DMS114 treated with DMSO at 0.1 percent for 48 hours (cell line): ENCODE measurements at regions not wholly inside any gene's neighbourhood (a gene's known extent, or its start where the extent isn't known, plus 50 kb on each side); places are given as distances from the start of the nearest gene placed in this dataset.

Experiments
- DNase-seq: peaks from one replicate; lab custom pipeline; 2025; ENCODE audit not compliant: unreplicated experiment; lab: John Stamatoyannopoulos, UW

GRCh38 chr11:106399624-106400023 is 322.2 kb downstream of the AASDHPPT start:
- DNase-seq: no peak

GRCh38 chr11:106400949-106401570 is 323.6 kb downstream of the AASDHPPT start:
- no peak for DNase-seq

- no peak for DNase-seq
These were observed 326.3 kb downstream of the AASDHPPT start for GRCh38 chr11:106403751-106404150.

- DNase-seq: no peak
These were observed 331.8 kb downstream of the AASDHPPT start for GRCh38 chr11:106409222-106409621.

GRCh38 chr11:106409671-106410070 is 332.2 kb downstream of the AASDHPPT start:
- DNase-seq: no peak

- no peak for DNase-seq
These were observed 333.4 kb downstream of the AASDHPPT start for GRCh38 chr11:106410902-106411301.

- DNase-seq: no peak
These were observed 335.8 kb downstream of the AASDHPPT start for GRCh38 chr11:106413222-106413621.

GRCh38 chr11:106415510-106415909 is 338.0 kb downstream of the AASDHPPT start:
- no peak for DNase-seq

GRCh38 chr11:106418791-106419190 is 341.3 kb downstream of the AASDHPPT start:
- DNase-seq: no peak

- DNase-seq: no peak
These were observed 342.7 kb downstream of the AASDHPPT start for GRCh38 chr11:106420048-106420665.

- DNase-seq: no peak
These were observed 343.2 kb downstream of the AASDHPPT start for GRCh38 chr11:106420686-106421085.

GRCh38 chr11:106421676-106422292 is 344.3 kb downstream of the AASDHPPT start:
- DNase-seq: no peak

GRCh38 chr11:106422583-106422982 is 345.1 kb downstream of the AASDHPPT start:
- no peak for DNase-seq

- no peak for DNase-seq
These were observed 346.6 kb downstream of the AASDHPPT start for GRCh38 chr11:106424111-106424510.

- no peak for DNase-seq
These were observed 348.4 kb downstream of the AASDHPPT start for GRCh38 chr11:106425819-106426218.

- DNase-seq: no peak
These were observed 349.2 kb downstream of the AASDHPPT start for GRCh38 chr11:106426696-106427095.

- no peak for DNase-seq
These were observed 350.3 kb downstream of the AASDHPPT start for GRCh38 chr11:106427736-106428135.

- DNase-seq: no peak
These were observed 364.6 kb downstream of the AASDHPPT start for GRCh38 chr11:106442032-106442431.

- DNase-seq: no peak
These were observed 368.8 kb downstream of the AASDHPPT start for GRCh38 chr11:106446302-106446701.

GRCh38 chr11:106446955-106447354 is 369.5 kb downstream of the AASDHPPT start:
- no peak for DNase-seq

- DNase-seq: no peak
These were observed 370.2 kb downstream of the AASDHPPT start for GRCh38 chr11:106447631-106448191.

GRCh38 chr11:106449763-106450162 is 372.3 kb downstream of the AASDHPPT start:
- no peak for DNase-seq
